ENCODE measurements at regions not wholly inside any gene's neighbourhood (a gene's known extent, or its start where the extent isn't known, plus 50 kb on each side); places are given as distances from the start of the nearest gene placed in this dataset.
"Not testable (repeated sequence)": the region's sequence is repeated elsewhere in the genome, so short reads cannot be mapped to it uniquely, and the experiment has no call there.

GRCh38 chr7:127473409-127473808, 80.9 kb upstream of the ZNF800 start:
- ChIA-PET CTCF (no interaction called here), POLR2A (ENCODE audit: low non-redundant PET) (no interaction called here)
- H3K27ac ChIP-seq, result no peak overlapping the region
- no peak for TF ChIP-seq CTCF (conservative IDR thresholded peaks at IDR 0.05; ENCODE audit: low read depth)
- DNase-seq (ENCODE audit: low spot score), result no peak

GRCh38 chr7:127460077-127460476, 67.6 kb upstream of the ZNF800 start:
- no peak for TF ChIP-seq CTCF (conservative IDR thresholded peaks at IDR 0.05; ENCODE audit: low read depth)
- CTCF ChIA-PET, result no interaction called here
- DNase-seq (ENCODE audit: low spot score), result no peak
- no peak overlapping the region for H3K27ac ChIP-seq
- POLR2A ChIA-PET (ENCODE audit: low non-redundant PET), result no interaction called here

GRCh38 chr7:127451258-127451657, 58.8 kb upstream of the ZNF800 start:
- POLR2A ChIA-PET (ENCODE audit: low non-redundant PET); DNase-seq (ENCODE audit: low spot score); H3K27ac ChIP-seq: not testable (repeated sequence)
- CTCF ChIA-PET, result interaction anchor here (0.6 kb wide), 1 partner anchor 159 kb away, joined by 3 read pairs; no protein-coding TSS in a partner anchor

GRCh38 chr7:127448566-127448965, 56.1 kb upstream of the ZNF800 start:
- CTCF ChIA-PET, result no interaction called here
- POLR2A ChIA-PET (ENCODE audit: low non-redundant PET), result no interaction called here
- no peak overlapping the region for H3K27ac ChIP-seq

GRCh38 chr7:127447326-127447945, 54.9 kb upstream of the ZNF800 start:
- ChIA-PET CTCF (interaction anchor here (0.6 to 0.7 kb wide), 3 partner anchors 13 to 1204 kb away, joined by 3 to 6 read pairs (median 3); no protein-coding TSS in a partner anchor), POLR2A (ENCODE audit: low non-redundant PET) (no interaction called here)
- peak; percentile 43; the same call in 1 of the 2 replicates for TF ChIP-seq CTCF (conservative IDR thresholded peaks at IDR 0.05; ENCODE audit: low read depth)
- no peak for DNase-seq (ENCODE audit: low spot score)
- no peak overlapping the region for H3K27ac ChIP-seq

More at GRCh38 chr7:127448566-127448965, 56.1 kb upstream of the ZNF800 start:
- no peak for DNase-seq (ENCODE audit: low spot score)
- no peak for TF ChIP-seq CTCF (conservative IDR thresholded peaks at IDR 0.05; ENCODE audit: low read depth)

- POLR2A ChIA-PET (ENCODE audit: low non-redundant PET), result no interaction called here
- no peak overlapping the region for H3K27ac ChIP-seq
- no peak for TF ChIP-seq CTCF (conservative IDR thresholded peaks at IDR 0.05; ENCODE audit: low read depth)
- DNase-seq (ENCODE audit: low spot score), result no peak
- CTCF ChIA-PET, result interaction anchor here (0.6 kb wide), 2 partner anchors 12 to 90 kb away, joined by 3 to 4 read pairs; no protein-coding TSS in a partner anchor
These were observed 54.3 kb upstream of the ZNF800 start for GRCh38 chr7:127446842-127447241.

Data from RWPE1 (cell line).